HG02642 (cell line): ENCODE measurements at regions not wholly inside any gene's neighbourhood (a gene's known extent, or its start where the extent isn't known, plus 50 kb on each side); places are given as distances from the start of the nearest gene placed in this dataset.

Experiments used
- ATAC-seq: cut with Tn5 transposase; IDR thresholded peaks from one replicate; pipeline ENCODE4 v1.9.1; 2021; ENCODE audit warnings: mild to moderate bottlenecking; ENCODE audit not compliant: unreplicated experiment, poor library complexity

- no peak for ATAC-seq
Observed at GRCh38 chr18:77807650-77808049, 558.0 kb downstream of the GALR1 start.

- no peak for ATAC-seq
Observed at GRCh38 chr18:77811503-77811902, 561.9 kb downstream of the GALR1 start.

DNA sequence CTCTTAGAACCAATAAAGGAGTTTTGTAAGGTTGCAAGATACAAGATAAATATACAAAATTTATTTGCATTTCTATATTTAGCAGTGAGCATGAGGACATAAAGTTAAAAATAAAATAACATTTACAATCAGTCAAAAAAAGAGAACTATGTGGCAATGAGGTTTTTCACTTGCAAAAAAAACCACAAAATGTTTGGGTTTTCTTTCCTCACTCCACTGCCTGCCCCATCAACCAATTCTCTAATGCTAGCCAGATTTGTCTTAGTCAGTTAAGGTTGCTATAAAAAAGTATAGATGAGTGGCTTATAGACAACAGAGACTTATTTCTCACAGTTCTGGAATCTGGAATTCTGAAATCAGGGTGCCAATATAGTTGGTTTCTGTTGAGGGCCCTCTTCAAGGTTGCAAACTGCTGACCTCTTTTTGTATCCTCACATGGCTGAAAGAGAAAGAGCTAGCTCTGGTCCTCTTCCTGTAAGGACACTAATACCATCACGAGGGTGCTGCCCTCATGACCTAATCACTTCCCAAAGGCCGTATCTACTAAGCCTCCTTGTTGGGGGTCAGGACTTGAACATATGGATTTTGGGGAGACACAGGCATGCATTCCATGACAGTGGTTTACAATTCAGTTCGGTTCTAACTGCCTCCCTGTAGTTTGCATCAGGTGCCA is 566.2 kb downstream of the GALR1 start:
- no peak for ATAC-seq

- ATAC-seq, result no peak
Observed at GRCh38 chr18:77818328-77818727, 568.7 kb downstream of the GALR1 start.

DNA sequence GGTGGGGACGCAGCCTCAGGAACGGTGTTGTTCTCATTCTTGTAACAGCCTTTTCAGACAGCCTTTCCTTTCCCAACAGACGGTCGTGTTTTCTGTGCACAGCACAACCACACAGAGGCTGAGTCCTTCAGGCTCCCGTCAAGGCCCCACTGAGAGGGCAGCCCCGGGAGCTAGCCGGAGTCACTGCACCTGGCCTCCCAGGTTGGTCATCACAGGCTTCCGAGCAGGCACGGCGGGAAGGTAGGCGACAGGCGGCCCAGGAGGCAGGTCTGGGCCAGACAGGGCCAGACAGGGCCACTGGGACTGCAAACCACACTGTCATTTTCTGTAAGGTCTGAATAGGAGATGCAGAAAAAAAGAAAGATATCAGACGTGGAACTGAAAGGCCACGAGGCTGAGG is 570.8 kb downstream of the GALR1 start:
- no peak for ATAC-seq

DNA sequence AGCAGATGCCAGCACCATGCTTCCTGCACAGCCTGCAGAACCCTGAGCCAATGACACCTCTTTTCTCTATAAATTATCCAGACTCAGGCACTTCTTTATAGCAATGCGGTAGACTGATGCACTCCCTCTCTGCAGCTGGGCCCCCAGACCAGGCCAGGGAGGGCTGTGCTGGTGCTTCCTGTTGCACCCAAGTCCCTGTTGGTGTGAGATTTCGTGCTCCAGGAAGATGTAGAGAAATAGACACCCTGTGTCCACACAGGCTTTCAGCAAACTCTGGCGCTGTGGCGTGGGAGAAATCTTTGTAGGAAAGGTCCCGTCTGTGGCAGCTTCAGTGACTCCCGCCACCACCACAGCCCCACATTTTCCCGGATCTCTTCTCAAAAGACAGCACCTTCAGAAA is 572.2 kb downstream of the GALR1 start:
- ATAC-seq, result no peak

- ATAC-seq, result no peak
Observed at GRCh38 chr18:77822632-77823031, 573.0 kb downstream of the GALR1 start.

GRCh38 chr18:77833807-77834206 is 584.2 kb downstream of the GALR1 start:
- no peak for ATAC-seq

GRCh38 chr18:77851802-77852201 is 602.2 kb downstream of the GALR1 start:
- ATAC-seq, result no peak

GRCh38 chr18:77853859-77854258 is 604.2 kb downstream of the GALR1 start:
- ATAC-seq, result no peak

DNA sequence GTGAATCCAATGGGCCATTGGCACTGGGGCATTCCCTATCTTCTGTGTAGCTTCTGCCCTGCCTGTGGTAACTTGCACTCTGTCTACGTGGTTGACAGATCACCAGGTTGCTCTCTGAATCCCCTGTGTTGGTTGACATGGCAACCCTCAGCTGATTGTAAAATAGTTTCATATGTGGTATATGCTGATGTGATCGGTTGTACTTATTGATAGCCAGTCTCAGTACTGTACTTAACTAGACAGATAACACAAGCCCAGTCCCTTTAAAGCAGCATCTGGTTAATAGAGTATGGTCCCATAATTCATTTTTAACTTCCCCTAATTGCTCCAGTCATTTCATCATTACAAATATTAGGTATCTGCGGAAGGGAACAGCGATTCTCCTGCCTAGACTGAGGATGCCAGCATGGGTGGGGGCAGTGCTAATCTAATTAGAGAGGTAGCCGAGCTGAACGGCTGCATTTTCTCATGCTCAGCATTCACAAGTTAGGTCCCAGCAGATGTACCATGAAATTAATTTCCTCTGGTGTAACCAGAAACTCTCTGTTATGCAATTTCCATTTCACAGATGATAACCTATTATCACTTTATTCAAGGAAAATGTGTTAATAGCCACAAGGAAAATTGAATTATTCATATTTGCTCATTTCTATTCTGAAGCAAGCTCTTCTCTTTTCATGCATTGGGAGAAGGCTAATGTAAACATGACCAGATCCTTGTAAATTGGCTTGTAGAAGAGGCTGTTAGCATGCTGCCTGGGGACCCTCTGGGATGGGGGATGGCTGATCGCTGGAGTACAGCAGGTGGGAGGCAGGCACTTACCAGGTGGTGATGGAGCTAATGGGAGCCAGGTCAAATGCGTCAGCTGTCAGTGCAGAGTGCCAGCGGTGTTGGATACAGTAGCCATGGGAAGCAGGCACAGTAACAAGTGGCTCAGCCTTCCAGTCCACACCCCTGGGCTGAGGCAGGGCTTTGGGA is 608.3 kb downstream of the GALR1 start:
- no peak for ATAC-seq

DNA sequence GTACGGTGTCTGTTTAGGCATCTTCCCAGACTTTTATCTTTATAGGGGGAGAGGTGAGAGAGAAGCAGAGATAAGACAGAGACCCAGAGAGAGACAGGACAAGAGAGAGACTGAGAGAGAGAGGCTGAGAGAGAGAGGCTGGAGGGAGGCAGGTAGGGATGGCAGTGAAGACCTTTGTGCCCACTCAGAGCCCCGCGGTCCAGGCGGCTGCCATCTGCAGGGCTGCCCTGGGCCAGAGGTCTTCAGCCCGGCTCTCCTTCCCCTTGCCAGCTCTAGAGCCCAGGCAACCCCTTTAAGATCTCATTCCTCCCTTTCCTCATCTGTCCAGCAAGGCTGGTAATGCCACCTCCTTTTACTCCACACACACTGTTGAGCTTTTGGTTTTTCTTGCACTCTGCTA is 610.0 kb downstream of the GALR1 start:
- no peak for ATAC-seq

GRCh38 chr18:77862066-77862757 is 612.6 kb downstream of the GALR1 start:
- ATAC-seq, result no peak

DNA sequence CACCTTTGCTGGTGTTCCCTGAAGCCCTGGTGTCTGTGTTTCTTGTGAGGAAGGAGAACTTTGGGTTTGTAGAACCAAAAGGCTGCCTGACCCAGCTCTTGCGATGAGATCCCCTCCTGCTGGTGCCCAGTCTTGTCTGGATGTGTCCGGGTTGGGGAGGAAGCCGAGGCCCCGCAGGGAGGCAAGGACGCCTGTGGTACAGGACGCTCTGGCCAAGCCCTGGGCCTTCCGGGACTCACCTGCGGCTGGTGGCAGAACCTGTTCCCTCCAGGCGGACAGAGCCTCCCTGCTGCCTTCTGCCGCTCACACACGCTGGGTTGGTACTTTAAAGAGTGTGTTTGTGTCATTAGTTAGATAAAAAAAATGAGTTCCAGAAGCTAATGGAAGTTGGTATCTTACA is 616.2 kb downstream of the GALR1 start:
- ATAC-seq, result no peak

GRCh38 chr18:77866351-77866750 is 616.7 kb downstream of the GALR1 start:
- ATAC-seq, result no peak

DNA sequence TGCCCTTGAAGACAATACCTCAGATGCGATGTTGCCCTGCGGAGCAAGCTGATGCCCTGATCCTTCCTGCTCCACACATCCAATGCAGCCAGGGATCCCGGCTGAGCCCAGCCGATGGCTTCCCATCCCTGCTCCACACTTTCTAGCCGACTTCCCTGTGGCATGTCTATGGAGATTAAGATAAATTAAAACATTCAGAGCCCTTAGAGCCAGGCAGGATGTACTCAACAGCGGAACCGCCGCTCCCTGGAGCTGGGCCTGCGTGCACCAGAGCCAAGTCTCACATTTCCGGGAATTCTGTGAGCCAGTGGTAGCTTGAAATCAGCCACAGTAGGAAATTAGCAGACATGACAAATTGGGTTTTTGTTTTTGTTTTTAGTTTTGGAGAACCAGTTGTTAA is 620.6 kb downstream of the GALR1 start:
- ATAC-seq, result no peak

- no peak for ATAC-seq
Observed at GRCh38 chr18:77870894-77871293, 621.2 kb downstream of the GALR1 start.

GRCh38 chr18:77872166-77872565 is 622.5 kb downstream of the GALR1 start:
- ATAC-seq, result no peak

DNA sequence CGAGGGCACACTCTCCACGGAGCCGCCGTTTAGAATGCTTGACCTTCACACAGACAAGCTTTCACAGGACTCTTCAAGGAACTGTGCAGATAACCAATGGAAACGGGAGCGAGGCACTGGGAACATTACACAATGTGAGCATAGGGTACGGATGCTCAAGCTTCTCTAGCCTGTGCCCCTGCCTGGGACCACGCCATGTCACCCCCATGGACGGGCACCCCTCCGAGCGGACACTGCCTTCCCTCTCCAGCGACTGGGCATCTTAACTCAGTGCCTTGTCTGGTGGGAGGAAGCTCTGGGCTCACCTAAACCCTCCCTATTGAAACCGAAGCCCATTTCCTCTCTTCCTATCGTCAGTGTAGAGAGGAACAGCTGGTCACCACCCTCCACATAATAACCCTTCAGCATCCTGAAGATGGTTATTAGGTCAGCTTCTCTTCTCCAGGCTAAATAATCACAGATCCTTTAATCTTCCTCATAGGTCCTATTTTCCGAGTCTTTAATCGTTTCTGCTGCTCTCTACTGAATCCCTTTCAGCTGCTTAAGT is 626.7 kb downstream of the GALR1 start:
- ATAC-seq, result no peak

GRCh38 chr18:77879829-77880228 is 630.2 kb downstream of the GALR1 start:
- ATAC-seq, result no peak

DNA sequence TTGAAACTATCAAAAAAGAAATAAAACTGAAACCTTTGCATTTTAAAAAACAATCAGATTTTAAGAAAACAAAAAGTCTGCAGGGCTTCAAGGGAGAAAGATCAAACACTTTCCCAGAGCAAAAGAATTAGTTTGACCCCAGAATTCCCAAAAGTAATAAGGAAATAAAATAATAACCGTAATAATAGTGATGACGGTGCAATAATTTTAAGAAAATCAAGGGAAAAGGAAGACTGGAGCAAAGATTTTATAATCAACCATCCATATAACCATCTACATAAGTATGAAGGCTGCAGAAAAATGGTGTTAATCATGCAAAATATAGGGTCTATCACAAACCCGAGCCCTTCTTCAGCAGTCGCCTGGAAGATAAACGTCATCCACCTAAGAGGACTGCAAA is 634.8 kb downstream of the GALR1 start:
- no peak for ATAC-seq
